ENCODE measurements at regions not wholly inside any gene's neighbourhood (a gene's known extent, or its start where the extent isn't known, plus 50 kb on each side); places are given as distances from the start of the nearest gene placed in this dataset.

DNA sequence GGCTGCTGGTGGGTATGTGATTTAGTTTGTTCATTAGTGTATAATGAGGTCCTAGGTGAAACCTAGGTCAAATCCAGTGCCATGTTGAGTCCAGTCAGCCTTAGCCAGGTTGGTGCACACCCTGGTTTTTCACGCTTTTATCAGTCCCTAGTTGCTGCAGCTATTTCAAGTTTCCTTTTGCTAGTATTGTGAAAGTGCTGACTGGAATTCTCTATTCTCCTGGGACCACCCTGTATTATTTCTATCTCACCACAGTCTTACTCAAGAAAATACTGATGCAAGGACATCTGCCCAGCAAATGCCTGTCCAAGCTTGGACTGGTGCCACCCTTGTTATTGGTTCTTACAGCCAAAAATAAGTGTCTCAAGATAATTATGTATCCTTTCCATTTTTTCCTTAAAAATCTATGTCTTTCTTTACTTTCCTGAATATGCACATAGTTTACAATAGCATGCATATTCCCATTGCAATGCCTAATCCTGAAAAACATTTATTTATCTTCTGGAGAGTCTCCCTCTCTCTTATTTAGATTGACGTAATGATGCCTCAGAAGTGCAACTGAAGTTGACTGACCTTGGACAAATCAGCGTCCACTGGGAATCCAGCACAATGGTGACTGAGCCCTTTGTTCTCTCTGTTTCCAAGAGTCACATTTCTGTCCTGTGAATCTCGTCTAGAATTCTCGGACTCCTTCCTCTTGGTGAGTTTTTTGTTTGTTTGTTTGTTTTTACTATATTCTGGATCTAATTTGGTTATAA is 1075.0 kb downstream of the CDH9 start:
- DNase-seq, result no peak

- no peak for DNase-seq
Observed at GRCh38 chr5:25955337-25955736, 1083.0 kb downstream of the CDH9 start.

GRCh38 chr5:25950681-25951080 is 1087.7 kb downstream of the CDH9 start:
- DNase-seq, result no peak

DNA sequence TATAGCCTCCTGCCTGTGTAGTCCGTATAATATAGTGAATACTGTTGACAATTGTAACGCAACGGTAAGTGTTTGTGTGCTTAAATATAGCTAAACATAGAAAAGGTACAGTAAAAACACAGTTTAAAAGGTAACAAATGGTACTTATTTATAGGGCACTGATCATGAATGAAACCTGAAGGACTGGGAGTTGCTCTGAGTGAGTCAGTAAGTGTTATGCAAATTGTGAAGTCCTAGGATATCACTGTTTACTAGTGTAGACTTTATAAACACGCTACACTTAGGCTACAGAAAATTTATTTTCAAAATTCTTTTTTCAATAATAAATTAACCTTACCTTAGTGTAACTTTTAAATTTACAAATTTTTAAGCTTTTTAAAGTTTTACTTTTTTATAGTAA is 1090.1 kb downstream of the CDH9 start:
- no peak for DNase-seq

DNA sequence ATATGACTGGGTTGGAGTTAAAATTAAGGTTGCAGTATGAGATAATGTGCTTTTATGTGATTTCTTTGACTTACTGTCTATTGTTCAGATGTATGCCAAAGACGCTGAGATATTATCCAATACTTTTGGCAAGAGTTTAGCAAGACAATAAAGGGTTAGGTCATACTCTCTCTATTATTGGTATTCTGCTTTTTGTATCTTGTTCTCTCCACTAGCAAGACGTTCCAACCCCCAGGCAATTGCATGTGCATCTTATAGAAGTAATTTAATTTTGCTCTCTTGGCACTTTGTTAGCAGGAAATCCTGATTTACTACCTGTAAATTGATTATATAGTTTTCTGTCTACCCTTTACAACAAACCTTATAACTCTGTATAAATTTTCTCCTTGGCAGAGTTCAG is 1093.6 kb downstream of the CDH9 start:
- DNase-seq, result no peak

GRCh38 chr5:25909163-25909562 is 1129.2 kb downstream of the CDH9 start:
- no peak for DNase-seq

DNA sequence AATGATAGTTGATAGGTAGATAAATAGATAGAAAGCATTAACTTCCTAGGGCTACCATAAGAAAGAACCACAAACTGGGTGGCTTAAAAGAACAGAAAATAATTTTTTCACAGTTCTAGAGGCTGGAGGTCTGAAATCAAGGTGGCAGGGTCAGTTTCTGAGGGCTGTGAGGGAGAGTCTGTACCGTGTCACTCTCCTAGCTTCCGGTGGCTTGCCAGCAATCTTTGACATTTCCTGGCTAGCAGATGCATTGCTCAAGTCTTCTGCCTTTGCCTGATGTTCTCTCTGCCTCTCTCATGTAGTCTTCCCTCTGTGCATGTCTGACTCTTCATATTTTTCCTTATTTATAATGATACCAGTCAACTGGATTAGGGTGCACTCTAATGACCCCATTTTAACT is 1132.7 kb downstream of the CDH9 start:
- no peak for DNase-seq

DNA sequence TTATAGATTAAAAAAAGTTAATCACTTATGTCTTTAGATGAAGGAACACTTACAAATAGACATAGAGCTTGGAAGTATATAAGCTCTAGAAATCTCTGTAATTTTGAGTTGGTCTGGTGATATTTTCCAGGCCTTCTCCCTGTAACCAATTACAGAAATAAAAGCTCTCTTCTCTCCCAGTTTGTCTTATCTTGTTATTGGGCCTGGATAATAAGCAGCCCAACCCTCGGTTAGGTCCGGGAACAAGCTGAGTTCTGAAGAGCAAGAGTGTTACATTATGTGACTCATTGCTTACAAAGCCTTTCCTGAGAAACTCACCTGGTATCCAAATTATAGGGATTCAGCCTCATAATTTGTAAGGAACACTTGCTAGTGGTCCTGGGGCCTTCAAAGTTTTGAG is 1146.2 kb downstream of the CDH9 start:
- DNase-seq, result no peak

DNA sequence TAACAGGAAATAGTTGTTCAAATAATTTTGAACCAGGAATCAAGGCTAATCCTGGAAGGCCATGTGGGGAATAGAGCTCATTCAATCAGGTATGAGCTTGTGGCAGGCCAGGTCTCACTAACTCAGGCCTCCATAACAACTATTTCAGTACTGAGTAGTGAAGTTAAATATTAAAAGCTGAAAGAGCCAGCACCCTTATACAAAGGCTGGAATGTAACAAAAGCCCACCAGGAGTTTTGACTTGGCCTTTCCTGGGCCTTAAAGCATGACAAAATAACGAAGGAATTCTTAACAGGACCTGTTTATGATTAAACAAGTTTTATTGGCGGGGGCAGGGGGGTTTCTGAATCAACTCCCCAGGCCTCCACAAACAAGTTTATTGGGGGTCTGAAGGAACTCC is 1146.7 kb downstream of the CDH9 start:
- no peak for DNase-seq

- no peak for DNase-seq
Observed at GRCh38 chr5:25881318-25882036, 1156.9 kb downstream of the CDH9 start.

GRCh38 chr5:25863811-25864210 is 1174.6 kb downstream of the CDH9 start:
- DNase-seq, result no peak

DNA sequence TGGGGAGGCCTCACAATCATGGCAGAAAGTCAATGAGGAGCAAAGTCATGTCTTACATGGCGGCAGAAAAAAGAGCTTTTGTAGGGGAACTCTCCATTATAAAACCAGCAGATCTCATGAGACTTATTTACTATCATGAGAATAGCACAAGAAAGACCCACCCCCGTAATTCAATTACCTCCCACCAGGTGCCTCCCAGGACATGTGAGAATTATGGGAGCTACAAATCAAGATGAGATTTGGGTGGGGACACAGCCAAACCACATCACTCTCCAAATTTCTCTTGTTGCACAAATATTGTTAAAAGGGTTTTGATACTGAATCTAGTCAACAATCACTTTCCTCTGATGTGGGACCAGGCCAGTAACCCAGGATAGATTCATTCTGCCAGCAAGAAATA is 1176.1 kb downstream of the CDH9 start:
- no peak for DNase-seq

- no peak for DNase-seq
Observed at GRCh38 chr5:25858019-25858418, 1180.4 kb downstream of the CDH9 start.

DNA sequence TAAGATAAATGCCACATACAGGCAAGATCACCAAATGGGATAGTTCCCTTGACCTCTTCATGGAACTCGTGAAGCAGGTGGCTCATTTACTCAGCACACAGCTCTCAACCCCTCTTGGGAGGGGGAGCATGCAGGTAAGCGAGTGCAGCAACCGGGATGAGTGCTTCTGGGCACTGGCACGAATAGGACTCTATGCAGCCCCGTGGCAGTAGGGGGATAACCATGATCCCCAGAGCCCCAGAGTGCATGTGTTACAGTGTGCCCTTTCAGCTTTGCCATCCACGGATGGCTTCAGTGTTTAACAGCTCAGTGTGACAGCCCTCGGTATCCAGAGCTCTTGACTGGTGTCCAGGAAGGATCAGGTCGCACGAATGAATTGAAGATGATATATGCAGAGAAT is 1187.1 kb downstream of the CDH9 start:
- DNase-seq, result no peak

GRCh38 chr5:25850581-25850980 is 1187.8 kb downstream of the CDH9 start:
- no peak for DNase-seq

- DNase-seq, result no peak
Observed at GRCh38 chr5:25849270-25849669, 1189.1 kb downstream of the CDH9 start.

DNA sequence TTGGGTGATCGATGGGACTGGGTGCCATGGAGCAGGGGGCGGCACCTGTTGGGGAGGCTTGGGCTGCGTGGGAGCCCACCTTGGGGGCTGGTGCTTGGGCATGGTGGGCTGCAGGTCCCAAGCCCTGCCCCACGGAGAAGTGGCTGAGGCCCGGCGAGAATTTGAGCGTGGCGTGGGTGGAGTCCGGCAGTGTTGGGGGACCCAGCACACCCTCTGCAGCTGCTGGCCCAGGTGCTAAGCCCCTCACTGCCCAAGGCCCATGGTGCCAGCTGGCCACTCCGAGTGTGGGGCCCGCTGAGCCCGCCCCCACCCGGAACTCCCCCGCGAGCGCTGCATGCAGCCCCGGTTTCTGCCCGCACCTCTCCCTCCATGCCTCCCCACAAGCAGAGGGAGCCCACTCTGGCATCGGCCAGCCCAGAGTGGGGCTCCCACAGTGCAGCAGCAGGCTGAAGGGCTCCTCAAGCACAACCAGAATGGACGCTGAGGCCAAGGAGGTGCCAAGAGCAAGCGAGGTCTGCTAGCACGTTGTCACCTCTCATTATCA is 1178.6 kb upstream of the CDH10 start:
- no peak for DNase-seq

Measured in activated T-cell treated with anti-CD3 and anti-CD28 coated beads, Interleukin-2, amount 50 U/mL, for 48 hours (primary cell).